Lower leg skin (tissue), 3 donors: ENCODE measurements at regions not wholly inside any gene's neighbourhood (a gene's known extent, or its start where the extent isn't known, plus 50 kb on each side); places are given as distances from the start of the nearest gene placed in this dataset.

Source experiments
- POLR2A ChIP-seq, 2 donors: fragments of 450-650 bp; IDR thresholded peaks; one replicate each; pipeline ENCODE4 v1.6.1; 2016 to 2017; ENCODE audit warnings: antibody characterized with exemption in 2 of 2, mild to moderate bottlenecking in 1 of 2, moderate library complexity in 1 of 2
- TF ChIP-seq, protein P1 (sequence below), 3 donors: fragments of 450-650 bp; IDR thresholded peaks; one replicate each; pipeline ENCODE4 v1.5.1; 2016; ENCODE audit warnings: antibody characterized with exemption in 3 of 3, mild to moderate bottlenecking in 3 of 3, moderate library complexity in 2 of 3

DNA sequence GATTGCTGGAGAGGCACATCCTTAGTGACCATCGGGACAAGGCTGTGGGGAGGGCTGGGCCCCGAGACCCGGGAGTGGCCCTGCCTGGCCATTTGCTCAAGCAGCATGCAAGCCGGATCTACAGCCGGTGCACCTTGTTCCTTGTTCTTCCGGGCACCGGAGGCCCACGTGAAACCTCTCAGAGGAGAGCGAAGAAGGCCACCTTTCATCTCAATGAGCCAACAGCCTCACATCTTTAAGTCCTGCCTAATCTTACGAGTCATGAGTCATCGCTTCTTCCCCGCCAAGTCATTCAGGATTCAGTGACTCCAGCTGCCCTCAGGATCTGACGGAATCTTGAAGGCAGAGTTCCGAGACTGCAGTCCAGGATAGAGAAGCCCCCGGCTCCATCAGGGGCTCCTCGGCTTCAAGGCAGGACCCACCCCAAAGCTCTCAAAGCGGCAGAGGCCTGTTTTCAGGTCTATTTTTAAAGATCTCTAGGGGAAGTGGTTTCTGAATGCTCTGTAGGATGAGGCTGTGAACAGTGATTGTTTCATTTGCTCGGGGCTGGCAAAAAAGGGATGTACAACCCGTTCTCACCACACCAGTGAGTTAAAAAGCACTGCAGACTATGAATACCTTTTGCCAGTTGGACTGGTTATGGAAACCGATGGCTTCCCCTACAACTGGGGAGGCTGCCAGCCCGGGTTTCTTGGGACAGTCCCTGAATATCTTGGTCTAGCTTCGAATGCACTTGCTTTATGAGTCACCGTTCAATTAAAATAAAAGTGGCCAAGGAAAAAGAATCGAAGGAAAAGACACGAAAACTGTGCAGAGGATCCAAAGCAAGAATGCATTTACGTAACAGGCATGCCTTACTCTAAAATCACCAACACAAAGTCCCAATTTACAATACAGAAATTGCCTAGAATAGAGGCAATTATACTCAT lies 57.2 kb upstream of the ECHDC3 start:
- TF ChIP-seq, protein P1, sequence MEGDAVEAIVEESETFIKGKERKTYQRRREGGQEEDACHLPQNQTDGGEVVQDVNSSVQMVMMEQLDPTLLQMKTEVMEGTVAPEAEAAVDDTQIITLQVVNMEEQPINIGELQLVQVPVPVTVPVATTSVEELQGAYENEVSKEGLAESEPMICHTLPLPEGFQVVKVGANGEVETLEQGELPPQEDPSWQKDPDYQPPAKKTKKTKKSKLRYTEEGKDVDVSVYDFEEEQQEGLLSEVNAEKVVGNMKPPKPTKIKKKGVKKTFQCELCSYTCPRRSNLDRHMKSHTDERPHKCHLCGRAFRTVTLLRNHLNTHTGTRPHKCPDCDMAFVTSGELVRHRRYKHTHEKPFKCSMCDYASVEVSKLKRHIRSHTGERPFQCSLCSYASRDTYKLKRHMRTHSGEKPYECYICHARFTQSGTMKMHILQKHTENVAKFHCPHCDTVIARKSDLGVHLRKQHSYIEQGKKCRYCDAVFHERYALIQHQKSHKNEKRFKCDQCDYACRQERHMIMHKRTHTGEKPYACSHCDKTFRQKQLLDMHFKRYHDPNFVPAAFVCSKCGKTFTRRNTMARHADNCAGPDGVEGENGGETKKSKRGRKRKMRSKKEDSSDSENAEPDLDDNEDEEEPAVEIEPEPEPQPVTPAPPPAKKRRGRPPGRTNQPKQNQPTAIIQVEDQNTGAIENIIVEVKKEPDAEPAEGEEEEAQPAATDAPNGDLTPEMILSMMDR (IDR thresholded peaks at IDR 0.05): no peak
- no peak for TF ChIP-seq POLR2A (IDR thresholded peaks at IDR 0.05)
